NCI-H345 (cell line): ENCODE measurements at regions not wholly inside any gene's neighbourhood (a gene's known extent, or its start where the extent isn't known, plus 50 kb on each side); places are given as distances from the start of the nearest gene placed in this dataset.
A peak's percentile ranks its signal among the peaks of the same experiment; 100 is the strongest.
"Not testable (repeated sequence)": the region's sequence is repeated elsewhere in the genome, so short reads cannot be mapped to it uniquely, and the experiment has no call there.

Experiments used
- DNase-seq: peaks from one replicate; lab custom pipeline; 2025; lab: John Stamatoyannopoulos, UW

- no peak for DNase-seq
Measured at GRCh38 chr6:126204126-126204525, 135.8 kb upstream of the CENPW start.

GRCh38 chr6:126204598-126204997 lies 135.3 kb upstream of the CENPW start:
- DNase-seq, result no peak

GRCh38 chr6:126206504-126207246 lies 133.2 kb upstream of the CENPW start:
- DNase-seq, result no peak

GRCh38 chr6:126210398-126211075 lies 129.4 kb upstream of the CENPW start:
- DNase-seq, result no peak

- no peak for DNase-seq
Measured at GRCh38 chr6:126217497-126217896, 122.4 kb upstream of the CENPW start.

- DNase-seq, result not testable (repeated sequence)
Measured at GRCh38 chr6:126220901-126221300, 119.0 kb upstream of the CENPW start.

- DNase-seq, result peak; percentile 33
Measured at GRCh38 chr6:126227833-126228702, 111.8 kb upstream of the CENPW start.

GRCh38 chr6:126232671-126233070 lies 107.2 kb upstream of the CENPW start:
- DNase-seq, result no peak

- no peak for DNase-seq
Measured at GRCh38 chr6:126233192-126233591, 106.7 kb upstream of the CENPW start.

- DNase-seq, result no peak
Measured at GRCh38 chr6:126235363-126235762, 104.6 kb upstream of the CENPW start.

GRCh38 chr6:126245077-126245476 lies 94.8 kb upstream of the CENPW start:
- no peak for DNase-seq

GRCh38 chr6:126252154-126252553 lies 87.8 kb upstream of the CENPW start:
- no peak for DNase-seq

- DNase-seq, result no peak
Measured at GRCh38 chr6:126253431-126253830, 86.5 kb upstream of the CENPW start.

- DNase-seq, result no peak
Measured at GRCh38 chr6:126258150-126258549, 81.8 kb upstream of the CENPW start.

GRCh38 chr6:126261792-126262421 lies 78.0 kb upstream of the CENPW start:
- no peak for DNase-seq

- no peak for DNase-seq
Measured at GRCh38 chr6:126264265-126264664, 75.7 kb upstream of the CENPW start.

GRCh38 chr6:126266664-126267063 lies 73.3 kb upstream of the CENPW start:
- no peak for DNase-seq

GRCh38 chr6:126267626-126268025 lies 72.3 kb upstream of the CENPW start:
- DNase-seq, result no peak

- DNase-seq, result no peak
Measured at GRCh38 chr6:126268092-126268491, 71.8 kb upstream of the CENPW start.

- no peak for DNase-seq
Measured at GRCh38 chr6:126280287-126280686, 59.6 kb upstream of the CENPW start.

GRCh38 chr6:126285871-126286365 lies 54.0 kb upstream of the CENPW start:
- no peak for DNase-seq
